Gastroesophageal sphincter (tissue), 3 donors: ENCODE measurements at regions not wholly inside any gene's neighbourhood (a gene's known extent, or its start where the extent isn't known, plus 50 kb on each side); places are given as distances from the start of the nearest gene placed in this dataset.

ENCODE experiments used
- POLR2AphosphoS5 ChIP-seq: sonication (generic); formaldehyde crosslinking; IDR thresholded peaks from one replicate; pipeline ENCODE4 v1.6.1; 2017; ENCODE audit warnings: antibody characterized with exemption
- TF ChIP-seq, protein P1 (sequence below), 4 experiments: fragments of 200-600 bp in 2 of 4; fragments of 450-650 bp in 2 of 4; sonication (generic) in 1 of 4; IDR thresholded peaks; one replicate each; pipeline ENCODE4 v1.5.1; 2017 to 2019; ENCODE audit warnings: antibody characterized with exemption in 4 of 4, mild to moderate bottlenecking in 2 of 4, moderate library complexity in 2 of 4

DNA sequence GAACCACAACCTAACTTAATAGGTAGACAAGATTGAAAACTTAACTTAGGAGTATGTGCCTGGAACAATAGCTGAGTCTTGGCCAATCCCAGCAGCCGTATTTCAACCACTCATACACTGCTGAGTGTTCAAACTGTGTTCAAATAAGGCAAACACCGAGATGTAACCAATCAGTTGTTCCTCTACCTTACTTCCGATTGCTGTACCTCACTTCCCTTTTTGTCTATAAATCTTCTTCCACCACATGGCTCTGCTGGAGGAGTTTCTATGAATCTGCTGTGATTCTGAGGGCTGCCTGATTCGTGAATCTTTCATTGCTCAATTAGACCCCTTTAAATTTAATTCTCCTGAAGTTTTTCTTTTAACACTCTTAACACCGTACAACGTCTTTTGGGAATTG, 108.0 kb downstream of the ANAPC4 start:
- TF ChIP-seq, protein P1, sequence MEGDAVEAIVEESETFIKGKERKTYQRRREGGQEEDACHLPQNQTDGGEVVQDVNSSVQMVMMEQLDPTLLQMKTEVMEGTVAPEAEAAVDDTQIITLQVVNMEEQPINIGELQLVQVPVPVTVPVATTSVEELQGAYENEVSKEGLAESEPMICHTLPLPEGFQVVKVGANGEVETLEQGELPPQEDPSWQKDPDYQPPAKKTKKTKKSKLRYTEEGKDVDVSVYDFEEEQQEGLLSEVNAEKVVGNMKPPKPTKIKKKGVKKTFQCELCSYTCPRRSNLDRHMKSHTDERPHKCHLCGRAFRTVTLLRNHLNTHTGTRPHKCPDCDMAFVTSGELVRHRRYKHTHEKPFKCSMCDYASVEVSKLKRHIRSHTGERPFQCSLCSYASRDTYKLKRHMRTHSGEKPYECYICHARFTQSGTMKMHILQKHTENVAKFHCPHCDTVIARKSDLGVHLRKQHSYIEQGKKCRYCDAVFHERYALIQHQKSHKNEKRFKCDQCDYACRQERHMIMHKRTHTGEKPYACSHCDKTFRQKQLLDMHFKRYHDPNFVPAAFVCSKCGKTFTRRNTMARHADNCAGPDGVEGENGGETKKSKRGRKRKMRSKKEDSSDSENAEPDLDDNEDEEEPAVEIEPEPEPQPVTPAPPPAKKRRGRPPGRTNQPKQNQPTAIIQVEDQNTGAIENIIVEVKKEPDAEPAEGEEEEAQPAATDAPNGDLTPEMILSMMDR (IDR thresholded peaks at IDR 0.05): no peak
- no peak for TF ChIP-seq POLR2AphosphoS5
